ENCODE measurements at regions not wholly inside any gene's neighbourhood (a gene's known extent, or its start where the extent isn't known, plus 50 kb on each side); places are given as distances from the start of the nearest gene placed in this dataset.
A peak's percentile ranks its signal among the peaks of the same experiment; 100 is the strongest.

DNA sequence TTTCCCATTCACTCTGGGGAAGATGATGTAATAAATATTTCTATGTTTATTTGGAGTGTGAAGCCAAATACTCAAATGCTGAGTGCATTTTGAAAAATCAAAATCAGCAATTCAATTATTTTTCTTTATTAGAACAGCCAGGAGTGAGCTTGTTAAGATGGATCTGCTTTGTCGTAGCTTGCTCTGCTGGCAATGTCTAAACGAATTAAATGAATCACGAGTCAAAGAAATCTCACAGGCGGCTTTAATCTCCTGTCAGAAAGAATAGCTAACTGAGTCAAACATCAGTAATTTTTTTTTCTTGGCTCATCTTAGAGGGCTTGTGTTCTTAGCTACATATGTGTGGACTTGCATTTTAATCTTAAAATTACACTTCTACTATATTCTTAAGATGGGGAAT, 100.2 kb upstream of the HMGN3 start:
- ChIA-PET CTCF (no interaction called here), POLR2A (ENCODE audit: unreplicated experiment) (interaction anchor here (0.7 kb wide), 1 partner anchor 381 kb away, joined by 3 read pairs; no protein-coding TSS in a partner anchor)
- no peak for TF ChIP-seq EZH2 (IDR thresholded peaks at IDR 0.05; ENCODE audit: low read depth)
- TF ChIP-seq, protein P1, sequence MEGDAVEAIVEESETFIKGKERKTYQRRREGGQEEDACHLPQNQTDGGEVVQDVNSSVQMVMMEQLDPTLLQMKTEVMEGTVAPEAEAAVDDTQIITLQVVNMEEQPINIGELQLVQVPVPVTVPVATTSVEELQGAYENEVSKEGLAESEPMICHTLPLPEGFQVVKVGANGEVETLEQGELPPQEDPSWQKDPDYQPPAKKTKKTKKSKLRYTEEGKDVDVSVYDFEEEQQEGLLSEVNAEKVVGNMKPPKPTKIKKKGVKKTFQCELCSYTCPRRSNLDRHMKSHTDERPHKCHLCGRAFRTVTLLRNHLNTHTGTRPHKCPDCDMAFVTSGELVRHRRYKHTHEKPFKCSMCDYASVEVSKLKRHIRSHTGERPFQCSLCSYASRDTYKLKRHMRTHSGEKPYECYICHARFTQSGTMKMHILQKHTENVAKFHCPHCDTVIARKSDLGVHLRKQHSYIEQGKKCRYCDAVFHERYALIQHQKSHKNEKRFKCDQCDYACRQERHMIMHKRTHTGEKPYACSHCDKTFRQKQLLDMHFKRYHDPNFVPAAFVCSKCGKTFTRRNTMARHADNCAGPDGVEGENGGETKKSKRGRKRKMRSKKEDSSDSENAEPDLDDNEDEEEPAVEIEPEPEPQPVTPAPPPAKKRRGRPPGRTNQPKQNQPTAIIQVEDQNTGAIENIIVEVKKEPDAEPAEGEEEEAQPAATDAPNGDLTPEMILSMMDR (conservative IDR thresholded peaks at IDR 0.05): no peak
- Histone ChIP-seq H3K9me2 (ENCODE audit: insufficient read depth) (no peaks in the 10 kb centered on the region), H3K9me3 (ENCODE audit: insufficient read depth, low read depth) (no peaks in the 10 kb centered on the region), H3K4me3 (no peak overlapping the region), H3K79me2 (ENCODE audit: low read depth) (no peaks in the 10 kb centered on the region), H2AFZ (no peak overlapping the region), H3K27ac (no peak overlapping the region), H3K4me1 (replicated peaks; ENCODE audit: insufficient read depth) (no peaks in the 10 kb centered on the region), H3K27me3 (ENCODE audit: insufficient read depth, low read depth) (no peaks in the 10 kb centered on the region), H3F3A (ENCODE audit: insufficient read depth, low read depth) (no peaks in the 10 kb centered on the region), H3K36me3 (ENCODE audit: low read depth) (no peaks in the 10 kb centered on the region), H4K20me1 (ENCODE audit: insufficient read depth) (no peaks in the 10 kb centered on the region), H3K4me2 (no peak overlapping the region)
- no peak for DNase-seq
- intact Hi-C loops (cut with micrococcal nuclease; ENCODE audit: unreplicated experiment): no loop called here
- BruUV-seq (replicated peaks): no TSS peak

DNA sequence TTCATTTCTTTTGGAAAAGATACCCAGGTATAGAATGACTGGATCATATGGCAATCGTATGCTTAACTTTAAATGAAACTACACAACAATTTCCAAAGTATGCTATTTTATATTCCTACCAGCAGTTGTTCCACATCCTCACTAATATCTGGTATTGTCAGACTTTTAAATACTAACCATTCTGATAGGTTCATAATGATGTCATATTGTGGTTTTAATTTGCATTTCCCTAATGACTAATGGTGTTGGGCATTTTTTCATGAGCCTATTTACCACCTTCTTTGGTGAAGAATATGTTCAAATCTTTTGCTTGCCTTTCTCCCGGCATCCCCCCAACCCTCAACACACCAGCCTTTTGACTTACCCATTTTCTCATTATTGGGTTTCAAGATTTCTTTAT, 96.2 kb upstream of the HMGN3 start:
- intact Hi-C loops (cut with micrococcal nuclease; ENCODE audit: unreplicated experiment): no loop called here
- Histone ChIP-seq H3K4me2 (no peak overlapping the region), H3K27ac (no peak overlapping the region), H3K9me3 (ENCODE audit: insufficient read depth, low read depth) (no peaks in the 10 kb centered on the region), H3K79me2 (ENCODE audit: low read depth) (no peaks in the 10 kb centered on the region), H3K9me2 (ENCODE audit: insufficient read depth) (no peaks in the 10 kb centered on the region), H3K4me1 (replicated peaks; ENCODE audit: insufficient read depth) (no peaks in the 10 kb centered on the region), H4K20me1 (ENCODE audit: insufficient read depth) (no peaks in the 10 kb centered on the region), H3K27me3 (ENCODE audit: insufficient read depth, low read depth) (no peaks in the 10 kb centered on the region), H3K36me3 (ENCODE audit: low read depth) (no peaks in the 10 kb centered on the region), H3F3A (ENCODE audit: insufficient read depth, low read depth) (no peaks in the 10 kb centered on the region), H2AFZ (no peak overlapping the region), H3K4me3 (no peak overlapping the region)
- CTCF ChIA-PET: no interaction called here
- no peak for TF ChIP-seq EZH2 (IDR thresholded peaks at IDR 0.05; ENCODE audit: low read depth)
- TF ChIP-seq, protein P1 (conservative IDR thresholded peaks at IDR 0.05): no peak
- BruUV-seq (replicated peaks): no TSS peak
- POLR2A ChIA-PET (ENCODE audit: unreplicated experiment): no interaction called here
- no peak for DNase-seq

DNA sequence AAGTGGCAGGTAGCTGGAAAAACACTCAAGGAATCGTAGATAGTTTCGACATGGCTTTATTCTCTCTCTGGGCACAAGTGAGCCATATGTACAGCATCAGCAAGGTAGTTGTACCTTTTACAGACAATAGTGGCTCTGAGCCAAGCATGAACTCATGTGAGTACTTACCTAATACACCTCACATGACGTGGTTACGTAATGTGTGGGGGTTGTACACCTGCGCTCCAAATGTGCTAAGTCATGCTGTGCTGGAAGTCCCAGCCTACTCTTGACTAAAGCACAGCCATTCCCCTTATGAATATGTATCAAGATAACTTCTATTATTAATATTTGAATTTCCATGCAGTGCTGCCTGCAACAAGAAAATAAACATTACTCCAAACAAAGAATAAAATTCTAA, 78.8 kb upstream of the HMGN3 start:
- no peaks in the 10 kb centered on the region for H3K9me3 ChIP-seq (ENCODE audit: insufficient read depth, low read depth)
- H3K4me1 ChIP-seq (replicated peaks; ENCODE audit: insufficient read depth): peaks cover 12% of the 10 kb centered on the region; the same call in 1 of the 2 replicates
- no peaks in the 10 kb centered on the region for H3K27me3 ChIP-seq (ENCODE audit: insufficient read depth, low read depth)
- H3K27ac ChIP-seq: peak overlapping the region; percentile 77
- no TSS peak for BruUV-seq (replicated peaks)
- ChIA-PET POLR2A (ENCODE audit: unreplicated experiment) (no interaction called here), CTCF (no interaction called here)
- H3K9me2 ChIP-seq (ENCODE audit: insufficient read depth): no peaks in the 10 kb centered on the region
- no peak for TF ChIP-seq EZH2 (IDR thresholded peaks at IDR 0.05; ENCODE audit: low read depth)
- TF ChIP-seq, protein P1 (conservative IDR thresholded peaks at IDR 0.05): no peak
- no peaks in the 10 kb centered on the region for H3K79me2 ChIP-seq (ENCODE audit: low read depth)
- 0 out of 2 replicates have a peak overlapping the region, but pooled peaks have one; percentile 31 for H2AFZ ChIP-seq
- H3K36me3 ChIP-seq (ENCODE audit: low read depth): no peaks in the 10 kb centered on the region
- no peaks in the 10 kb centered on the region for H3F3A ChIP-seq (ENCODE audit: insufficient read depth, low read depth)
- H3K4me3 ChIP-seq: no peak overlapping the region
- H4K20me1 ChIP-seq (ENCODE audit: insufficient read depth): no peaks in the 10 kb centered on the region
- intact Hi-C loops (cut with micrococcal nuclease; ENCODE audit: unreplicated experiment): no loop called here
- peak; percentile 37 to 42 for DNase-seq
- H3K4me2 ChIP-seq: 0 out of 2 replicates have a peak overlapping the region, but pooled peaks have one; percentile 13

Data from PC-9 (cell line).